Skeletal muscle satellite cell (primary cell): ENCODE measurements at regions not wholly inside any gene's neighbourhood (a gene's known extent, or its start where the extent isn't known, plus 50 kb on each side); places are given as distances from the start of the nearest gene placed in this dataset.

Experiments used
- H3K27me3 ChIP-seq: 2 replicates; pipeline ENCODE4 v1.7.0; 2013; ENCODE audit warnings: low read length; ENCODE audit not compliant: control insufficient read depth, insufficient read depth
- H3K36me3 ChIP-seq: 2 replicates; pipeline ENCODE4 v1.7.0; 2013; ENCODE audit warnings: mild to moderate bottlenecking, control low read depth, low read length; ENCODE audit not compliant: insufficient read depth
- H3K4me1 ChIP-seq: 2 replicates; pipeline ENCODE4 v1.7.0; 2013; ENCODE audit warnings: low read length; ENCODE audit not compliant: control insufficient read depth, insufficient read depth
- H3K4me2 ChIP-seq: 2 replicates; pipeline ENCODE4 v1.7.0; 2013; ENCODE audit warnings: mild to moderate bottlenecking, low read length
- H3K4me3 ChIP-seq: 2 replicates; pipeline ENCODE4 v1.7.0; 2013; ENCODE audit warnings: low read length
- H3K9ac ChIP-seq: 2 replicates; pipeline ENCODE4 v1.7.0; 2013; ENCODE audit warnings: mild to moderate bottlenecking, low read depth, low read length, moderate library complexity
- H3K9me3 ChIP-seq: replicated peaks from 2 replicates; pipeline ENCODE4 v1.7.0; 2013; ENCODE audit warnings: mild to moderate bottlenecking, control low read depth, low read length

DNA sequence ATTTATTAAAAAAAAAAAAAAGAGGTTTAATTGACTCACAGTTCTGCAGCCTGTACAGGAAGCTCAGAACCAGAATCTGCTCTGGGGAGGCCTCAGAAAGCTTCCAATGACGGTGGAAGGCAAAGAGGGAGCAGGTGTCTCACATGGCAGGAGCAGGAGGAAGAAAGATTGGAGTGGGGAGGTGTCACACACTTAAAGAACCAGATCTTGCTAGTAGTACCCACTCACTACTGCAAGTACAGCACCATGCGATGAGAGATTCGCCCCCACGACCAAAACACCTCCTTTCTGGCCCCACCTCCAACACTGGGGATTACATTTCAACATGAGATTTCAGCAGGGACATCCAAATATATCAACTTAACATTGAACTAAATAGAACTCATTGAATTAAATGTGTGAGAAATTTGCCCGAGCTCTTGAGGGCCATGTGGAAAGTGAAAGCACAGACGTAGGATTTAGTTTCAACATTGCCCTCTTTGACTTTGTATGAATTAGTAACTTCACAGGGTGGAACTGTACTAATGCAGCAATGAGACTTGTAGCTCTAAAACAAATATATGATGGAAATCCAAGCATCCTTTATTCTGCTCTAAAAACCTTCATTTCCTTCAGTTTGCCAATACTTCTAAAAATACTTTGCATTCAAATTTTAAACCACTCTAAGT is 628.2 kb downstream of the FAM181B start:
- Histone ChIP-seq H3K4me1 (no peaks in the 10 kb centered on the region), H3K9me3 (peaks cover 5% of the 10 kb centered on the region), H3K4me2 (no peak overlapping the region), H3K36me3 (no peaks in the 10 kb centered on the region), H3K9ac (no peak overlapping the region), H3K4me3 (no peak overlapping the region), H3K27me3 (no peaks in the 10 kb centered on the region)

DNA sequence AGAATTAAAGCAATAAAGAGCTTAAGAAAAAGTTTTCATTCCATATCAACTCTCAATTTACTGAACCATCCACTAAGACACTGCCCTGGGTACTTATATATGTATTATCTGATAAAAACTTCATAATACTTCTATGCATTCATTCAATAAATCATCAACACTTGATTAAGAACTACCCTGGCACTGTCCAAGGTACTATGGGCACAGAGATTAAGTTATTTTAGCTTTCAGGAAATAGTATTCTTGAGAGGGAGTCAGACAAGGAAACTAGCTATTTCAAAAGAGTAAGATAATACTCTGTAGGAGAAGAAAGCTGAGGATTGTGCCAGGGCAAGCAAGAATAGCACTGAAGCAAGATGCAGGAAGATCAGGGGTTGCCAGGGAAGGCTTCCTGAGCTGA is 640.8 kb downstream of the FAM181B start:
- H3K4me1 ChIP-seq: no peaks in the 10 kb centered on the region
- H3K9ac ChIP-seq: no peak overlapping the region
- peaks cover 4% of the 10 kb centered on the region for H3K9me3 ChIP-seq
- no peak overlapping the region for H3K4me2 ChIP-seq
- no peaks in the 10 kb centered on the region for H3K36me3 ChIP-seq
- H3K4me3 ChIP-seq: no peak overlapping the region
- H3K27me3 ChIP-seq: no peaks in the 10 kb centered on the region

DNA sequence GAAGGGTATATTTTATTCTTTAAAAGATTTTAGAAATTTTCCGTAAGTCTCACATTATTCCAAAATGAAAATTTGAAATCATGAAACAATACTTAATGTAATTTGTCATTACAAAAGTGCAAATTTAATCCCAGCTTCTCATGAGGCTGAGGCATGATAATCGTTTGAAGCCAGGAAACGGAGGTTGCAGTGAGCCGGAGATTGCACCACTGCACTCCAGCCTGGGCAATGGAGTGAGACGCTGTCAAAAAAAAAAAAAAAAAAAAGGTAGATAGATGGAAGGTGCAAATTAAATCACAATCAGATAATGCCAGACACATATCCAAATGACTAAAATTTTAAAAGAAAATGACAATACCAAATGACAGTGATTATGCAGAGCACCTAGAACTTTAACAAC is 644.2 kb downstream of the FAM181B start:
- Histone ChIP-seq H3K9ac (no peak overlapping the region), H3K4me3 (no peak overlapping the region), H3K36me3 (no peaks in the 10 kb centered on the region), H3K4me1 (no peaks in the 10 kb centered on the region), H3K4me2 (no peak overlapping the region), H3K9me3 (no peaks in the 10 kb centered on the region), H3K27me3 (no peaks in the 10 kb centered on the region)

DNA sequence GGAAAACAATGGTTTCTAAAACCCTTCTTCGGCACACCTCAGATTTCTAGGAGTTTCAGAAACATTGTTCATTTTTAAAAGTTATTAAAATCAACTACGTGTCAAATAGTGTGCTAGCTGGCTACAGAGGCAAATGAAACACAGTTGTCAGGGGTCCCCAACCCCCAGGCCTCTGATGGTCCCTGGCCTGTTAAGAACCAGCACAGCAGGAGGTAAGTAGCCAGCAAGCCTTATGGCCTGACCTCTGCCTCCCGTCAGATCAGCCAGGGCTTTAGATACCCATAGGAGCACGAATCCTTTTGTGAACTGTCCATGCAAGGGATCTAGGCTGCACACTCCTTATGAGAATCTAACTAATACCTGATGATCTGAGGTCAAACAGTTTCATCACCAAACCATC is 648.2 kb downstream of the FAM181B start:
- H3K27me3 ChIP-seq: no peaks in the 10 kb centered on the region
- H3K9me3 ChIP-seq: no peaks in the 10 kb centered on the region
- no peak overlapping the region for H3K4me2 ChIP-seq
- no peak overlapping the region for H3K4me3 ChIP-seq
- H3K9ac ChIP-seq: no peak overlapping the region
- no peaks in the 10 kb centered on the region for H3K4me1 ChIP-seq
- no peaks in the 10 kb centered on the region for H3K36me3 ChIP-seq

DNA sequence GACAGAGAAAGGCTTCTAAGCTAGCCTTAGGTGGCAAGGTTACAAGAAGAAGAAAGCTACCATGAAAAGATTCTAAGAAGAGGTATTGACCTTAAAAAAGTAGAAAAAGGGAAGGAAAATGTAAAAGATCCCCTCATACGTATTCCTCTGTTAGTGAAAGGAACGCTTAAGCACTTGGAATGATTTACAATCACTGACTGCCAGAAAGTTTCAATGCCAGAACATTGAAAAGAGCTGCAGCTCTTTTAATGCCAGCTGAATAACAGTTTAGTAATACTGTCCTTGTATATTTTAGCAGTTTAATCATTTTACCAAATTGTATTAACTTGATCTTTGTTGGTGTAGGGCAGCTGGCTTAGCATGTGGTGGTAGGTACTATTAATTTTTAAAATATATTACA is 650.7 kb downstream of the FAM181B start:
- no peaks in the 10 kb centered on the region for H3K9me3 ChIP-seq
- no peak overlapping the region for H3K4me3 ChIP-seq
- H3K36me3 ChIP-seq: no peaks in the 10 kb centered on the region
- no peak overlapping the region for H3K9ac ChIP-seq
- H3K4me1 ChIP-seq: no peaks in the 10 kb centered on the region
- no peaks in the 10 kb centered on the region for H3K27me3 ChIP-seq
- no peak overlapping the region for H3K4me2 ChIP-seq

DNA sequence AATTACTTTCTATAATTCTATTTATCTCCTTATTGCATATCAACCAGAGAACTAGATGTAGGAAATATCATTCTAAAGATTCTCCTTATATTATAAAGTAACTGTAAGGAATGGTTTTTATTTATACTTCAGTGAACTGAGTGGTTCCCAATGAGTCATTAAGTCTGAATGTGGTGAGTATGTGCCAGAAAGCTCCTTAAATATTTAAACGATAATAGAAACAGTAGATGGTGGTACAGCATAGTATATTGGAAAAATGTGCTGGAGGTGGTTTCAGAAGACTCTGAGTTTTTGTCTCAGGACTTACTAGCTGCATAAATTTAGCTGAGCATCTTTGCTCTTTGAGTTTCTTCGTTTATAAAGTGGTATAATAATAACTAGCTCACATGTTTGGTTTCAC is 653.5 kb downstream of the FAM181B start:
- Histone ChIP-seq H3K4me1 (no peaks in the 10 kb centered on the region), H3K27me3 (no peaks in the 10 kb centered on the region), H3K9ac (no peak overlapping the region), H3K4me3 (no peak overlapping the region), H3K9me3 (no peaks in the 10 kb centered on the region), H3K4me2 (no peak overlapping the region), H3K36me3 (no peaks in the 10 kb centered on the region)

DNA sequence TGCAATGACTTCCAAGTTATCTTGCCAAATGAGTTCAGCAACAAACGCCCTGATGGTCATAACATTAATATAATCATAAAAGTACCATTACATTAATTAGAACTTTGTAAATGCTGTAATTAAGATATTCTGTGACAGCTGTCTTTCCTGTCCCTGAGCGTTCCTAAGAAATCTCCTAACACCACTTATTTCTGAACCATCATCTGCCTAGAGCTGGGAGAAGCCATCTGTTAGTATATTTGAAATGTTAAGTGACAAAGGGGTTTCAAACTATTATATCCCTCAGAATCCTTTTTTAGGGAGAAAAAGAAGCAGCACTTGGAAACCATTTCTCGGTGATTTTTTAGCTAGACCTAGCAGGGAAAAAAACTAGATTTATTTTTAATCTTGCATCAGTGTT is 657.5 kb downstream of the FAM181B start:
- Histone ChIP-seq H3K27me3 (no peaks in the 10 kb centered on the region), H3K9me3 (no peaks in the 10 kb centered on the region), H3K4me1 (no peaks in the 10 kb centered on the region), H3K4me2 (no peak overlapping the region), H3K4me3 (no peak overlapping the region), H3K36me3 (no peaks in the 10 kb centered on the region), H3K9ac (no peak overlapping the region)

DNA sequence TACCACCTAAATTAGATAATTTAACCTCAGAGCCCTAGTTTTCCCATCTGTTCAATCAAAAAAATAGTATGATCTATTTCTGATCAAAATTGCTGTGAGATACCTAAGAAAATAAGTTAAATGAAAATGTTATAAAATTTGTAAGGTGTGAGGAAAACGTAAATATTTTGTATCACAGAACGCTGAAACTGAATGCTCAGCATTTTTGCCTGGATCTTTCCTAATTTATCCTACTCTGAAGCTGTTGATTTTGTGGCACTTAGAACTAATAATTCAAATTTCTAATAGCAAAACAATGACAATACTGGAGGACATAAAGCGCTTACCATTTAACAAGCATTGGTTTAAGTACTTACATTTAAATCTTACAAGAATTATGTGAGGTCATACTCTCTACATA is 674.2 kb downstream of the FAM181B start:
- no peaks in the 10 kb centered on the region for H3K9me3 ChIP-seq
- no peak overlapping the region for H3K9ac ChIP-seq
- no peak overlapping the region for H3K4me3 ChIP-seq
- H3K4me2 ChIP-seq: no peak overlapping the region
- H3K4me1 ChIP-seq: no peaks in the 10 kb centered on the region
- no peaks in the 10 kb centered on the region for H3K27me3 ChIP-seq
- H3K36me3 ChIP-seq: no peaks in the 10 kb centered on the region

DNA sequence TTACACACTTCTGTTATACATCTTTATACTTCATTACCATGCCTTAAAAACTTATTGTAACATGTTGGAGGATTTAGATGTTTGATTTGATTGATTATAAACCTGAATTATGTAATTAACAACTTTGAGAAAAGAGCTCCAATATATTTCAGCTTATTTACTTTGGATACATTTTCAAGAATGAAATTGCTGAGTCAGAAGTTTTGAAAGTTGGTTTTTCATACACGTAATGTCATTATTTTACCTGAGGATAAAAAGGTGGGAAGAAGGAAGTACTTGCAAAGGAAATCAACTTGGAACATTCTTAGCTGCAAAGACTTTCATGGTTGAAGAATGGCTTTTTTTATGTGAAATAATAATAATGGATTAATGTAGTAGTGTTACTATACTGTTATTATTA is 677.2 kb downstream of the FAM181B start:
- no peaks in the 10 kb centered on the region for H3K27me3 ChIP-seq
- H3K4me2 ChIP-seq: no peak overlapping the region
- H3K9me3 ChIP-seq: no peaks in the 10 kb centered on the region
- H3K9ac ChIP-seq: no peak overlapping the region
- no peak overlapping the region for H3K4me3 ChIP-seq
- H3K4me1 ChIP-seq: no peaks in the 10 kb centered on the region
- H3K36me3 ChIP-seq: no peaks in the 10 kb centered on the region

DNA sequence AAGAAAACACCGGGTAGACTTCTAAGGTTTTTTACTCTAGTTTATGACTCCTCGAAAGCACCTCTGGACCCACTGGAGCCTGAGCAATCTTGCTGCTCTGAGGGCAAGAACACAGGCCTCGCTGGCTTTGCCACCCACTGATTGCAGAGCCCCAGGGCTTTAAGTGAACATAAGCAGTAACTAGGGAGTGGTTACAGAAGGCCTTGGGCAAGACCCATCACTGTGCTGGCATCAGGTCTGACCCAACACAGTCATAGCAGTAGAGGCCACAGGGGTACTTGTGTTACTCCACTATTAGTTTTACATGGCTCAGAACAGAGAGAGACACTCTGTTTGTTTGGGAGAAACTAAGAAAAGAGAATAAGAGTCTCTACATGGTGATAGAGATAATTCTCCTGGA is 684.5 kb downstream of the FAM181B start:
- no peak overlapping the region for H3K4me3 ChIP-seq
- H3K36me3 ChIP-seq: no peaks in the 10 kb centered on the region
- no peaks in the 10 kb centered on the region for H3K9me3 ChIP-seq
- H3K4me2 ChIP-seq: no peak overlapping the region
- H3K9ac ChIP-seq: no peak overlapping the region
- H3K27me3 ChIP-seq: no peaks in the 10 kb centered on the region
- no peaks in the 10 kb centered on the region for H3K4me1 ChIP-seq

DNA sequence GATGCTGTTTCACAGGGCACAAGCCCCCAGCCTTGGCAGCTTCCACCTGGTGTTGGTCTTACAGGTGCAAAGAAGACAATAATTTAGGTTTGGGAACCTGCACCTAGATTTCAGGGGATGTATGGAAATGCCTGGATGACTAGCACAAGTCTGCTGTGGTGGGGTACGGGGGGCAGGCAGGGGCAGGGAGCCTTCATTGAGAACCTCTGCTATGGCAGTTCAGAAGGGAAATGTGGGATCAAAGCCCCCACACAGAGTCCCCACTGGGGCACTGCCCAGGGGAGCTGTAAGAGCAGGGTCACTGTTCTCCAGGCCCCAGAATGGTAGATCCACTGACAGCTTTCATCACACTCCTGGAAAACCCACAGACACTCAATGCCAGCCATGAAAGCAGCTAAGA is 686.5 kb downstream of the FAM181B start:
- Histone ChIP-seq H3K27me3 (no peaks in the 10 kb centered on the region), H3K4me3 (no peak overlapping the region), H3K36me3 (no peaks in the 10 kb centered on the region), H3K4me1 (no peaks in the 10 kb centered on the region), H3K9ac (no peak overlapping the region), H3K9me3 (no peaks in the 10 kb centered on the region), H3K4me2 (no peak overlapping the region)

DNA sequence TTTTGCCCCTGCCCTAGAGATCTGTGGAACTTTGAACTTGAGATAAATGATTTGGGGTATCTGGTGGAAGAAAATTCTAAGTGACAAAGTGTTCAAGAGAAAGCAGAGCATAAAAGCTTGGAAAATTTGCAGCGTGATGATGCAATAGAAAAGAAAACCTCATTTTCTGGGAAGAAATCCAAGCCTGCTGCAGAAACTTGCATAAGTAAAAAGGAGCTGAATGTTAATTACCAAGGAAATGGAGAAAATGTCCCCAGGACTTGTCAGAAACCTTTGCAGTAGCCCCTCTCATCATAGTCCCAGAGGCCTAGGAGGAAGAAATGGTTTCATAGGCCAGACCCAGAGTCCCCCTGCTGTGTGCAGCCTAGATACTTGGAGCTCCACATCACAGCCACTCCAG is 686.9 kb downstream of the FAM181B start:
- Histone ChIP-seq H3K4me1 (no peaks in the 10 kb centered on the region), H3K9ac (no peak overlapping the region), H3K36me3 (no peaks in the 10 kb centered on the region), H3K27me3 (no peaks in the 10 kb centered on the region), H3K9me3 (no peaks in the 10 kb centered on the region), H3K4me3 (no peak overlapping the region), H3K4me2 (no peak overlapping the region)
